ENCODE measurements at regions not wholly inside any gene's neighbourhood (a gene's known extent, or its start where the extent isn't known, plus 50 kb on each side); places are given as distances from the start of the nearest gene placed in this dataset.
"Not testable (repeated sequence)": the region's sequence is repeated elsewhere in the genome, so short reads cannot be mapped to it uniquely, and the experiment has no call there.

DNA sequence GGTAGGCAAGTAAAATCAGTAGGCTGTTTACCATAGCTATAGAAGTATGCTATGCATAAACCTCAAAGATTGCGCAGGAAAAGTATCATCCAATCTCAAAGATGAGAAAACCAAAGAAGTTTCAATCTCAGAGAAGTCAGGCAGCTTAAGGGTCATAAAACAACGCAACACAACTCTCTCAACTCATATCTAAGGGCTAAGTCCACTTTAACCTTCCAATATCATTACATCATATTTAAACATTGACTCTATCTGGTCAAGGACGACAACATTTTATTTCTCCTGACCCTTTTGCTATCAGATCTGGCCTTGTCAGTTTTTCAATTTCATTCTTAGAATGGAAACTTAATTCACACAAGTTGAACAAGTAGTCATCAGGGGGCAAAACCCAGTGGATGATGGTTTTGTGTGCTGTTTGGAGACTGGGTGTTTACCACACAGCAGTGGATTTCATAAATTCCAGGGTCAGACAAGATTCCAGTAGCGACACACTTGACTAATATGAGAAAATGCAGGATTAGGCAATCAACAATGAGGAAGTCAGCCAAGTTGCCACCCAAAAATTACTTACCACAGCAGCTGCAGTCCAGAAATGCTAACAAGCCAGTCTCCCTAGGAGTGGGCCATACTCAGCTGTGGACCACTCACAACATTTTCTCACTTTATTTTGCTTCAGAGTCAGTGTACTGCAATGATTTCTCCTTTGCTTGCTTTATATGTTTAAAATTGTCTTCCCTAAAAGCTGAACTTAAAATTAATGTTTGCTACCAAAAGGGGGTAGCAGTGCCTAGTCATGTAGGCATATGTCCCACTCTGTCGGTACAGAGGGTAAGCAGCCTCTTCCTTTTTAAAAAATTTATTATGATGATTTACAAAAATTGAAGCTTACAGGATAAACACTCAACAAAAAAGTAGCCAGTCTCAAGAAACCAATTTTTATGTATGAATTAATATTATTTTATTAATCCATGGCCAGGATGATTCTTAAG lies 131.9 kb upstream of the NBPF9 start:
- DNase-seq = not testable (repeated sequence)

GRCh38 chr1:149237515-149237914 lies 134.2 kb upstream of the NBPF9 start:
- DNase-seq = not testable (repeated sequence)

DNA sequence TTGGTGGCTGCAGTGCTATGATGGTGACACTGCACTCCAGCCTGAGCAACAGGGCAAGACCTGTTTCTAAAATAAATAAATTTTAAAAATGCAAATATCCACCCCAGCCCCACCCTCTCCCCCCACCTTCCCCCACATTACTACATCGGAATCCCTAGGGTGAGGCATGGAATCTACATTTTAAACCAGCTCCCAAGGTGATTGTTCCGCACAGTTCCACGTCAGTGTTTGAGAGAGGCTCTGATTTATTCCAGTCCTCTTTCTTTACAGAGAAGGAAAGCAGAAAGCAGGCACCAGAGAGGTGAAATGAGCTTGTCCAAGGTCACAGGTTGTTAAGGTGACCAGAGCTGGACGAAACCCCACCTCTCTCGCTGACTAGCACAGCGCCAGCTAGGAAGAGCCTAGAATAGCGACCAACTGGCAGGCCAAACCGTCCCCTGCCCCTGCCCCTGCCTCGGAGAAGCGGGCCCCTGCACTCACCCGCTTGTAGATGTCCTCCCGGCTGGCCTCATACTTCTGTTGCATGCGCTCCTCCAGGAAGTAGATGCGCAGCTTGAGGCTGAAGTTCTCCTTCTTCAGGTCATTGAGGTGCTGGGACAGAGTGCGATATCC lies 136.7 kb upstream of the NBPF9 start:
- DNase-seq = not testable (repeated sequence)

GRCh38 chr1:149240530-149240929 lies 137.2 kb upstream of the NBPF9 start:
- DNase-seq = not testable (repeated sequence)

DNA sequence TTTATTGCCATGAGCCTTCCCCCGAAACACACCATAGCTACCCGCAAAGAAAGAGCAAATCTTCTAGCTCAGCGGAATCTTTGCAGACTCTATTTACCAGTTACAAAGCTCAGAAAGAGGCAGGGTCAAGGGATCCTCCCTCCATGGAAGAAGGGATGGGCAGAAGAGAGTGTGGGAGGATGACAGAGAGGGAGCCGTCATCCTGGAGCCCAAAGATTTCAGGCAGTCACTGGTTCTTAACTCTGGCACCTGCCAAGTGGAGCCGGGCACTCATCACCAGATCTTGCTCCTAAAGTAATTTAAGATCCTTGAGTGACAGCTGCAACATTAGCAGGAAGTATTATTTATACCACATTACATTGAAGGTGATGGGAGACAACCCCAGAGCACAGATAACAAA lies 137.9 kb upstream of the NBPF9 start:
- DNase-seq = not testable (repeated sequence)

GRCh38 chr1:149243572-149243971 lies 140.2 kb upstream of the NBPF9 start:
- not testable (repeated sequence) for DNase-seq

- DNase-seq = not testable (repeated sequence)
Measured at GRCh38 chr1:149244621-149245020, 141.3 kb upstream of the NBPF9 start.

DNA sequence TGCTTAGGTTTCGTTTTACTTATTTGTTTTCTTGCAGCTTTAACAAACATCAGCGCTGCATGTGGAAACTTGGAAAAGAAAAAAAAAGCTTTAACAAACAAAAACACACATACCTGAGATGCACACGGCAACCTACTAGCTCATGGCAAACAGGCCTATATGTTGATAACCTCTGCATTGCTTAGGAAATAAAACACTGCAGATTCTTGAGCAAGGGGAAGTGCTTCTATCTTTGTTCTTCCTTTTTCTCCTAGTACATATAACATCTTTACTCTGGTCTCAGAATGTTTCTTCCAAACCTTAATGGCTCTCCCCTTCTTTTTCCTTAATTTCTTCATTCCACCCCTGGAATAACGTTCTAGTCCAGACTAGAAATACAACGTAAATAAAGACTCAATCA lies 142.9 kb upstream of the NBPF9 start:
- not testable (repeated sequence) for DNase-seq

DNA sequence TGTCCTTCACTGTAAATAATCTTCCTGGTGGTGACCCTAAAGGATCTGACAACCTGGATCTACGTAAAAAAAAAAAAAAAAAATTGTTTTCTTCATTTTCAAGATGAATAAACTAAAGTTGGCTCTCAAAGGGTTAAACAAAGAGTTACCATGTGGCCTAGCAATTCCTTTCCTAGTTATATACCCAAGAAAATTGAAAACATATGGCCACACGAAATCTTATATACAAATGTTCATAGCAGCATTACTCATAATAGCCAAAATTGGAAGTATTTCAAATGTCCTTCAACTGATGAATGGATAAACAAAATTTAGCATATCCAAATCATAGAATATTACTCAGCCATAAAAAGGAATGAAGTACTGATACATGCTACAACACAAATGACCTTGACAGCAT lies 145.3 kb upstream of the NBPF9 start:
- not testable (repeated sequence) for DNase-seq

DNA sequence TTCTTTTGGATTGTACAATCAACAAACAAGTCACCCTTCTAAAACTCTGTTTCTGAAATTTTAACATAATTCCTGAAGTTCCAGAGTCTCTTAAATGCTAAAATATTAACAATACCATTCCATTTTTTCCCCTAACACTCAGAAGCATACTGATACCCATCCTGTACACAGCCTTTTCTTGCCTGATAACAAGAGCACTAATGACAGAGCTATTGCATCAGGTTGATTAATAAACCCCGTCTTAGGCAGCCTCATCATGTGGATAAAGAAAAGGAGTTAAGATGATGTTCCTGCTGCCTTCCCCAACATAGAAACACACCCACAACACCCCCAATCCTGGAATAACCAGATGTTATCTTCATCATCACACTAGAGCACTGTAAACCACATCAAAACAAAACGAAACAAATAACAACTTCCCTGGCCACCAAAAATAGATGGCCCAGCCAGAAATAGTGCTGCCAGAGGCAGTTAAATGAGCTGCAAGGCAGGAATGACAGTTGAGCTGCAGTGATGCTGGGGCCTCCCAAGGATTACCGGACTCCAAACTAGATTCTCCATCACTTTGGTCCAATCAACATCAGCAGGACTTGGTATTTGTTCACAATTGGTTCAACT lies 146.6 kb upstream of the NBPF9 start:
- not testable (repeated sequence) for DNase-seq

GRCh38 chr1:149254894-149255847 lies 151.8 kb upstream of the NBPF9 start:
- DNase-seq = not testable (repeated sequence)

DNA sequence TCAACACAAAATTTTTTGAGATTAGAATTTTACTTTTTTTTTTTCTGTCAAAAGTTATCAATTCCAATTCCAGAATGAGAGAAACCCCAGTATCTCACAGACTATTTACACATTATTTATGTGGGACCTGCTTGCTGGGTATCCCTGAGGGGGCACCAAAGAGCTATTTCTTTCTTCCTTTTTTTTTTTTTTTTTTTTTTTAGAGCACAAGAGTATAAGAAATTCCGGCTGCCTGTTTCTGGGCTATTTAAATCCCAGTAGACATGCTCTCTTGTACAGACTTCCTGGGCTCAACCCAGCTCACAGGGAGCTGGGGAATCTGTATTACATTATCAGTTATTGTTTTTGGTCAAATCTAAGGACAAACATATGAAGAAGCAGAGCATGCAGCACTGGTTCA lies 156.9 kb upstream of the NBPF9 start:
- DNase-seq = not testable (repeated sequence)

DNA sequence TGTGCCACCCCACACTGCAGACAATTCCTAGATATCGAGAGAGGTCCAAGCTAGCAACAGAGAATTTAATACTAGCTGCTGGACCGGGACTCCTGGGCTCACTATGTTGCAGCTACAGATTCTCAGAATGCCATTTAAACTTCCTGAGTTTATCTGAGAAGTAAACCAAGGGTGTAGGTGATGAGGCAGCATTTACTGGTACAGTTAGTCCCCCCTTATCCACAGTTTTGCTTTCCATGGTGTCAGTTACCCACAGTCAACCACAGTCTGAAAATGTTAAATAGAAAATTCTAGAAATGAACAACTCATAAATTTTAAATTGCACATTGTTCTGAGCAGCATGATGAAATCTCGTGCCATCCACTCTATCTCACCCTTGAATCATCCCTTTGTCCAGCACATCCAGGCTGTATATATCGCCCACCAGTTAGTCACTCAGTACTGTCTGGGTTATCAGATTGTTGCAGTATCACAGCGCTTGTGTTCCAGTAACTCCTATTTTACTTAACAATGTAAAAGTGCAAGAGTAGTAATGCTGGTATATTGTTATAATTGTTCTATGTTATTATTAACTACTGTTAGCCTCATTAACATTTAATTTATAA lies 157.5 kb upstream of the NBPF9 start:
- DNase-seq = not testable (repeated sequence)

DNA sequence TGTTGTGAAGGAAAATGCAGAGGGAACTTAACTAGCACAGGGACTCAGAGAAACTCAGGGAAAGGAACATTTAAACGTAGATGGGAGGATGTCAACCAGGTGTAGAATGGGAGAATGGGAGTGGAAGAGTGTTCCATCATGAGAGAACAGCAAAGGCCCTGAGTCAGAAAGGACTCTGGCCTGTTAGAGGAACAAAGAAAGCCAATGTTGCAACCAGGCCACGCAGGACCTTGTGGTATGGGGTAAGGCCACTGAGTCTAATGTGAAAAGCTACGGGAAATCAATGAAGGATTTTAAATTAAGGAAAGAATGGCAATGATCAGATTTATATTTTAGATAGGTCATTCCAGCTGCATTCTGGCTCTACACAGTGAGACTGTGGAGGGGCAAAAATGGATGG lies 163.9 kb upstream of the NBPF9 start:
- DNase-seq = not testable (repeated sequence)

DNA sequence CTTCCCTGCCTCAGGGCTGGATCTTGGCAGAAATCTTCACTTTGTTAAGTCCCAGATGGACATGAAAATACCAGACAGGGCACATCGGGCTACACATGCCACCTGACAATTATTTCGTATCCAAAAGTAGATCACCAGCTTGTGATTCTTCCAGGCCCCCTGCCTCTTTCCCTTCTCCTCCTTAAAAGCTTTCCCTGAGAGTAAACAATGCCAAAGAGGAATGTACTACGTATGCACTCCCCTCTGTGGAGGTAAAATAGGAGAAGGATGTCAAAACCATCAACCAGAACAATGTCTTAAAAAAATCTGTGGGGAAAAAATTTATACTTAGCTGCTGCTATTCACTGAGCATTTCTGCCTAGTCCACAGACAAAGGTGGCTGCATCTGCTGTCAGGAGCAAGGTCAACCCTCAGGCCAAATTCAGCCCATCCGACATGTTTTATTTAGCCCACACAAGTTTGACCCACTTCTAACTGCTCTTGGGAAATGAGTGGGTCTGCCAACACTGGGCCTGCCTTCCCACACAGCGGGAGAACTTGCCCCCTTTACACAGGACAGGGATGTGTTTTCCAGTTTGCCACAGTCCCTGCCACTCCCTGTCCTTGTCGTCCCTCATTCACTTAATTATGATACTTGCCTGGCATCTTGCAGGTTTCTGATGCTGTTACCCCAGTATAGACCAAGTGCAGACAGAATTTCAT lies 165.8 kb upstream of the NBPF9 start:
- DNase-seq = not testable (repeated sequence)

DNA sequence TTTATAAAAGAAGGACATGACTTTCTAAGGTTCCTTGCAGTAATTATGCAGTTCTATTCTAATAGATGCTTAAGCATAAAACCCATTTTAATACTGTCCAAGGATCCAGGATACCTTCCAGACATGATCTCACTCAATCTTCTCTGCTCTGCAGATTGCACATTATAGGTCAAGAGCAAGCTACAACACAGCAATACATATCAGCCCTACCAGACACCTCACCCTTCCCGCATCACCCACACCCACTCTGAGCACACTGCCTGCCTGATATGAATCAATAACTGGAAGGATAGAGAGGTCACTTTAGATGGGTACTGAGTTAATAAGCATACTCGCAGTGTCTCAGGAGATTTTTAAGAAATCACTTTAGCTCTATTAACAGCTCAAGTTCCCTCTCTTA lies 166.5 kb upstream of the NBPF9 start:
- not testable (repeated sequence) for DNase-seq

GRCh38 chr1:149274493-149274892 lies 171.1 kb upstream of the NBPF9 start:
- not testable (repeated sequence) for DNase-seq

- DNase-seq = not testable (repeated sequence)
Measured at GRCh38 chr1:149275802-149276201, 172.5 kb upstream of the NBPF9 start.

DNA sequence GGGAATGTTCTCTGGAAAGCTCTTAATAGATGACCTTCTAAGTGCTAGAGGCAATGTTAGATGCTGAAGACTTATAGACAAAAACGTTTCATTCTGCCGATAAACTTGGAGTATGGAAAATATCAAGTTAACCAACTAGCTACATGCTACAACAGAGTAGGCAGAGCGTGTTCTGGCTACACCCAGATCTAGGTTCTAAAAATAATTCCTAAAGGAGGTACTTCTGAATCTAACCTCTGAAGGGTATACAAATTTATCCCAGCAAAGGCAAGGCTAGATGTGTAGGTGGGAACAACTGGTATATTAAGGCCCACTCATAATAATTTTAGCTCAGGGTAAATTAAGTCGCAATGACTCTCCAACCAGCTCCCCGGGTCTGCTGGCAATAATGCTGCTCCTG lies 173.1 kb upstream of the NBPF9 start:
- DNase-seq = not testable (repeated sequence)

- not testable (repeated sequence) for DNase-seq
Measured at GRCh38 chr1:149278156-149278555, 174.8 kb upstream of the NBPF9 start.

- DNase-seq = not testable (repeated sequence)
Measured at GRCh38 chr1:149279015-149279414, 175.7 kb upstream of the NBPF9 start.
